HG03097 (cell line): ENCODE measurements at regions not wholly inside any gene's neighbourhood (a gene's known extent, or its start where the extent isn't known, plus 50 kb on each side); places are given as distances from the start of the nearest gene placed in this dataset.

Source experiments
- ATAC-seq: cut with Tn5 transposase; IDR thresholded peaks from one replicate; pipeline ENCODE4 v1.9.1; 2021; ENCODE audit not compliant: unreplicated experiment, low FRiP score

GRCh38 chr13:106246666-106247188 lies 288.7 kb downstream of the EFNB2 start:
- ATAC-seq: no peak

GRCh38 chr13:106246242-106246641 lies 289.2 kb downstream of the EFNB2 start:
- no peak for ATAC-seq

- no peak for ATAC-seq
Measured at GRCh38 chr13:106243011-106243565, 292.4 kb downstream of the EFNB2 start.

- no peak for ATAC-seq
Measured at GRCh38 chr13:106241974-106242953, 293.2 kb downstream of the EFNB2 start.

- ATAC-seq: no peak
Measured at GRCh38 chr13:106238690-106239089, 296.8 kb downstream of the EFNB2 start.

- no peak for ATAC-seq
Measured at GRCh38 chr13:106234636-106235035, 300.8 kb downstream of the EFNB2 start.

- no peak for ATAC-seq
Measured at GRCh38 chr13:106233134-106233735, 302.2 kb downstream of the EFNB2 start.

GRCh38 chr13:106232681-106233080 lies 302.8 kb downstream of the EFNB2 start:
- no peak for ATAC-seq

GRCh38 chr13:106230450-106230849 lies 305.0 kb downstream of the EFNB2 start:
- ATAC-seq: no peak

GRCh38 chr13:106225126-106225525 lies 310.3 kb downstream of the EFNB2 start:
- ATAC-seq: no peak

GRCh38 chr13:106220211-106220610 lies 315.3 kb downstream of the EFNB2 start:
- ATAC-seq: no peak

GRCh38 chr13:106213028-106213757 lies 322.3 kb downstream of the EFNB2 start:
- no peak for ATAC-seq

GRCh38 chr13:106212386-106213010 lies 323.0 kb downstream of the EFNB2 start:
- no peak for ATAC-seq

- ATAC-seq: no peak
Measured at GRCh38 chr13:106210324-106210723, 325.1 kb downstream of the EFNB2 start.

- ATAC-seq: no peak
Measured at GRCh38 chr13:106205871-106206270, 329.6 kb downstream of the EFNB2 start.

- no peak for ATAC-seq
Measured at GRCh38 chr13:106197496-106197895, 338.0 kb downstream of the EFNB2 start.

GRCh38 chr13:106187501-106188095 lies 347.9 kb downstream of the EFNB2 start:
- no peak for ATAC-seq

GRCh38 chr13:106187101-106187500 lies 348.4 kb downstream of the EFNB2 start:
- ATAC-seq: no peak

- no peak for ATAC-seq
Measured at GRCh38 chr13:106186366-106187030, 349.0 kb downstream of the EFNB2 start.
